ENCODE measurements at regions not wholly inside any gene's neighbourhood (a gene's known extent, or its start where the extent isn't known, plus 50 kb on each side); places are given as distances from the start of the nearest gene placed in this dataset.

GRCh38 chr2:11989354-11989703, 242.9 kb downstream of the LPIN1 start:
- intact Hi-C loops (cut with DNase I, micrococcal nuclease): no loop called here
- no peaks in the 10 kb centered on the region for H3K4me1 ChIP-seq (ENCODE audit: low read depth)
- TF ChIP-seq, protein P1, sequence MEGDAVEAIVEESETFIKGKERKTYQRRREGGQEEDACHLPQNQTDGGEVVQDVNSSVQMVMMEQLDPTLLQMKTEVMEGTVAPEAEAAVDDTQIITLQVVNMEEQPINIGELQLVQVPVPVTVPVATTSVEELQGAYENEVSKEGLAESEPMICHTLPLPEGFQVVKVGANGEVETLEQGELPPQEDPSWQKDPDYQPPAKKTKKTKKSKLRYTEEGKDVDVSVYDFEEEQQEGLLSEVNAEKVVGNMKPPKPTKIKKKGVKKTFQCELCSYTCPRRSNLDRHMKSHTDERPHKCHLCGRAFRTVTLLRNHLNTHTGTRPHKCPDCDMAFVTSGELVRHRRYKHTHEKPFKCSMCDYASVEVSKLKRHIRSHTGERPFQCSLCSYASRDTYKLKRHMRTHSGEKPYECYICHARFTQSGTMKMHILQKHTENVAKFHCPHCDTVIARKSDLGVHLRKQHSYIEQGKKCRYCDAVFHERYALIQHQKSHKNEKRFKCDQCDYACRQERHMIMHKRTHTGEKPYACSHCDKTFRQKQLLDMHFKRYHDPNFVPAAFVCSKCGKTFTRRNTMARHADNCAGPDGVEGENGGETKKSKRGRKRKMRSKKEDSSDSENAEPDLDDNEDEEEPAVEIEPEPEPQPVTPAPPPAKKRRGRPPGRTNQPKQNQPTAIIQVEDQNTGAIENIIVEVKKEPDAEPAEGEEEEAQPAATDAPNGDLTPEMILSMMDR (IDR thresholded peaks at IDR 0.05): no peak
- no peak overlapping the region for H3K4me3 ChIP-seq
- ATAC-seq (no peak), DNase-seq (no peak)
- H3K36me3 ChIP-seq (ENCODE audit: low read depth): no peaks in the 10 kb centered on the region
- H3K9me3 ChIP-seq: no peaks in the 10 kb centered on the region

GRCh38 chr2:11990576-11990975, 244.1 kb downstream of the LPIN1 start:
- no peak for ATAC-seq
- Histone ChIP-seq H3K9me3 (no peaks in the 10 kb centered on the region), H3K36me3 (ENCODE audit: low read depth) (no peaks in the 10 kb centered on the region), H3K4me1 (ENCODE audit: low read depth) (no peaks in the 10 kb centered on the region), H3K4me3 (no peak overlapping the region)
- TF ChIP-seq, protein P1 (IDR thresholded peaks at IDR 0.05): no peak
- DNase-seq: no peak
- intact Hi-C loops (cut with DNase I, micrococcal nuclease): no loop called here

DNA sequence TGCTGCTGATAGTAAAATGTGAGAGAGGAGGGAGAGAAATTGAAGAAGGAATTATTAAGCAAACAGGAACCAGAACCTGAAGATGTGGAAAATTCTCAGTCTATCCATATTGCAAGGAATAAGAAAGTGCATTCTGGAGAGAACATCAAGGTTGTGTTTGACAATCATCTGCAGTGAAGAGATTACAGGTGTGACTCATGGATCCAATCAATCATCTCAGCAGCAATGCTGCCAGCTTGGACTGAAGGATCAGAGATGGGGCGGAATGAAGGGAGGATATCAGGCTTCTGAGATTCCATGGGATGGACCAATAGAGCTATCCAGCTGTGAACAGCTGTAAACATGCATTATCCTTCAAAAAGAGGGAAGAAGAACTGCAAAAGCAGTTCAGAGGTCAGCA, 247.3 kb downstream of the LPIN1 start:
- Histone ChIP-seq H3K36me3 (ENCODE audit: low read depth) (no peaks in the 10 kb centered on the region), H3K4me1 (ENCODE audit: low read depth) (no peaks in the 10 kb centered on the region), H3K4me3 (no peak overlapping the region), H3K9me3 (no peaks in the 10 kb centered on the region)
- TF ChIP-seq, protein P1 (IDR thresholded peaks at IDR 0.05): no peak
- DNase-seq (no peak), ATAC-seq (no peak)
- intact Hi-C loops (cut with DNase I, micrococcal nuclease): no loop called here

DNA sequence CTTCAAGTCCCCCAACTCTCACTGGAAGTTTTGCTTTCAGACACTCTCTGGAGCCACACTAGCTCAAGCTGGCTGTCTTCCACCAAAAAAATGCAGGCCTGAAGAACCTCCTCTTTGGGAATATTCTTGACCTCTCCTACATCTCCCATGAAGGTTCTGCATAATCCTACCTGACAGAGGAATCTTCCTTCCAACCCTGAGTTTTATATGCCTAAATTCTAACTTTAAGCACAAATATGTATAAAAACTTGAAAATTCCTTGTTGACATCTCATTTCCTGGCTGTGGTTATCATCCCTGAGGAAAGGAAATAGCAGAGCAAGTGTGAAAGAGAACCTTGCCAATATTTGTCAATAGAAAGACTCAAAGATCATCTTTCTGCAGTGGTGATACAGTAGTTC, 249.0 kb downstream of the LPIN1 start:
- TF ChIP-seq, protein P1 (IDR thresholded peaks at IDR 0.05): no peak
- intact Hi-C loops (cut with DNase I, micrococcal nuclease): no loop called here
- no peaks in the 10 kb centered on the region for H3K36me3 ChIP-seq (ENCODE audit: low read depth)
- no peak for DNase-seq
- H3K9me3 ChIP-seq: no peaks in the 10 kb centered on the region
- H3K4me3 ChIP-seq: no peak overlapping the region
- H3K4me1 ChIP-seq (ENCODE audit: low read depth): no peaks in the 10 kb centered on the region
- ATAC-seq: no peak

GRCh38 chr2:11996618-11997017, 250.2 kb downstream of the LPIN1 start:
- Histone ChIP-seq H3K4me1 (ENCODE audit: low read depth) (no peaks in the 10 kb centered on the region), H3K4me3 (no peak overlapping the region), H3K36me3 (ENCODE audit: low read depth) (no peaks in the 10 kb centered on the region), H3K9me3 (no peaks in the 10 kb centered on the region)
- TF ChIP-seq, protein P1 (IDR thresholded peaks at IDR 0.05): no peak
- ATAC-seq (no peak), DNase-seq (no peak)
- intact Hi-C loops (cut with DNase I, micrococcal nuclease): no loop called here

DNA sequence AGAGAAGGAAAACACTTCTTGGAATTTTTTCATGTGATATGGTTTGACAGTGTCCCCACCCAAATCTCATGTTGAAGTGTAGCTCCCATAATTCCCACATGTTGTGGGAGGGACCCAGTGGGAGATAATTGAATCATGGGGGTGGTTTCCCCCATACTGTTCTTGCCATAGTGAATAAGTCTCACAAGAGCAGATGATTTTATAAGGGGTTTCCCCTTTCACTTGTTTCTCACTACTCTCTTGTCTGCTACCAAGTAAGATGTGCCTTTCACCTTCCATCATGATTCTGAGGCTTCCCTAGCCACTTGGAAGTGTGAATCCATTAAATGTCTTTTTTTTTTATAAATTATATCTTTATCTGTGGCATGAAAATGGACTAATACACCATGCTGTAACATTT, 250.7 kb downstream of the LPIN1 start:
- no peaks in the 10 kb centered on the region for H3K36me3 ChIP-seq (ENCODE audit: low read depth)
- no peaks in the 10 kb centered on the region for H3K9me3 ChIP-seq
- H3K4me3 ChIP-seq: no peak overlapping the region
- intact Hi-C loops (cut with DNase I, micrococcal nuclease): no loop called here
- TF ChIP-seq, protein P1 (IDR thresholded peaks at IDR 0.05): no peak
- no peaks in the 10 kb centered on the region for H3K4me1 ChIP-seq (ENCODE audit: low read depth)
- DNase-seq (no peak), ATAC-seq (no peak)

Measured in mucosa of descending colon (tissue), 3 donors.